HG03342 (cell line): ENCODE measurements at regions not wholly inside any gene's neighbourhood (a gene's known extent, or its start where the extent isn't known, plus 50 kb on each side); places are given as distances from the start of the nearest gene placed in this dataset.

Experiments
- ATAC-seq: cut with Tn5 transposase; IDR thresholded peaks from one replicate; pipeline ENCODE4 v1.9.1; 2021; ENCODE audit warnings: mild to moderate bottlenecking, moderate library complexity; ENCODE audit not compliant: unreplicated experiment

GRCh38 chr16:79339863-79340262 is 260.7 kb downstream of the MAF start:
- no peak for ATAC-seq

GRCh38 chr16:79337906-79338305 is 262.6 kb downstream of the MAF start:
- ATAC-seq, result no peak

- no peak for ATAC-seq
Observed at GRCh38 chr16:79336437-79337229, 263.9 kb downstream of the MAF start.

GRCh38 chr16:79334127-79334526 is 266.4 kb downstream of the MAF start:
- no peak for ATAC-seq

- no peak for ATAC-seq
Observed at GRCh38 chr16:79331066-79331465, 269.5 kb downstream of the MAF start.

GRCh38 chr16:79329967-79330366 is 270.6 kb downstream of the MAF start:
- no peak for ATAC-seq

- ATAC-seq, result no peak
Observed at GRCh38 chr16:79329166-79329521, 271.4 kb downstream of the MAF start.

GRCh38 chr16:79328402-79329165 is 272.0 kb downstream of the MAF start:
- ATAC-seq, result no peak

- no peak for ATAC-seq
Observed at GRCh38 chr16:79327836-79328235, 272.7 kb downstream of the MAF start.

GRCh38 chr16:79326549-79326948 is 274.0 kb downstream of the MAF start:
- ATAC-seq, result no peak

GRCh38 chr16:79325226-79325945 is 275.2 kb downstream of the MAF start:
- no peak for ATAC-seq

GRCh38 chr16:79320956-79321355 is 279.6 kb downstream of the MAF start:
- ATAC-seq, result no peak

GRCh38 chr16:79318143-79318899 is 282.2 kb downstream of the MAF start:
- no peak for ATAC-seq

- no peak for ATAC-seq
Observed at GRCh38 chr16:79317521-79317920, 283.0 kb downstream of the MAF start.

GRCh38 chr16:79317026-79317425 is 283.5 kb downstream of the MAF start:
- no peak for ATAC-seq

- ATAC-seq, result peak; percentile 78
Observed at GRCh38 chr16:79316004-79316458, 284.5 kb downstream of the MAF start.

GRCh38 chr16:79312502-79312901 is 288.0 kb downstream of the MAF start:
- ATAC-seq, result no peak

- ATAC-seq, result no peak
Observed at GRCh38 chr16:79310710-79311109, 289.8 kb downstream of the MAF start.

- ATAC-seq, result no peak
Observed at GRCh38 chr16:79309606-79310005, 290.9 kb downstream of the MAF start.

GRCh38 chr16:79307214-79307613 is 293.3 kb downstream of the MAF start:
- no peak for ATAC-seq

GRCh38 chr16:79305074-79305473 is 295.5 kb downstream of the MAF start:
- ATAC-seq, result no peak
